Left ventricle myocardium superior (tissue), 1 donor: ENCODE measurements at regions not wholly inside any gene's neighbourhood (a gene's known extent, or its start where the extent isn't known, plus 50 kb on each side); places are given as distances from the start of the nearest gene placed in this dataset.
A peak's percentile ranks its signal among the peaks of the same experiment; 100 is the strongest.

Experiments used
- ATAC-seq: fragments of 200-7000 bp; cut with Tn5 transposase; one replicate; pipeline ENCODE4 v1.9.1; 2020; ENCODE audit warnings: mild to moderate bottlenecking, moderate library complexity
- DNase-seq: peaks from one replicate; pipeline ENCODE4 v3.0.0-alpha.2; 2020
- intact Hi-C: fragments of 100-400 bp; cut with micrococcal nuclease; formaldehyde crosslinking; loops from one replicate; pipeline ENCODE4 v1.11.0; 2022
- donor health status: DM: no; HTN: yes; CAD: no; lungs with severe emphysema.

GRCh38 chr16:72542102-72542501 lies 370.1 kb upstream of the PMFBP1 start:
- DNase-seq, result no peak
- ATAC-seq, result no peak
- intact Hi-C loops, result no loop called here

GRCh38 chr16:72537664-72538063 lies 365.7 kb upstream of the PMFBP1 start:
- ATAC-seq, result no peak
- DNase-seq, result no peak
- intact Hi-C loops, result no loop called here

GRCh38 chr16:72536723-72537435 lies 364.9 kb upstream of the PMFBP1 start:
- no peak for ATAC-seq
- intact Hi-C loops, result no loop called here
- no peak for DNase-seq

GRCh38 chr16:72532906-72533410 lies 361.0 kb upstream of the PMFBP1 start:
- ATAC-seq (no peak), DNase-seq (no peak)
- intact Hi-C loops, result no loop called here

GRCh38 chr16:72530434-72530833 lies 358.5 kb upstream of the PMFBP1 start:
- no peak for DNase-seq
- intact Hi-C loops, result no loop called here
- ATAC-seq, result no peak

- intact Hi-C loops, result no loop called here
- no peak for ATAC-seq
These were observed 351.1 kb upstream of the PMFBP1 start for GRCh38 chr16:72523087-72523486.

GRCh38 chr16:72517154-72517553 lies 345.2 kb upstream of the PMFBP1 start:
- ATAC-seq (no peak), DNase-seq (no peak)
- intact Hi-C loops, result no loop called here

More at GRCh38 chr16:72523087-72523486, 351.1 kb upstream of the PMFBP1 start:
- no peak for DNase-seq

GRCh38 chr16:72511171-72511570 lies 339.2 kb upstream of the PMFBP1 start:
- no peak for ATAC-seq

GRCh38 chr16:72508191-72508590 lies 336.2 kb upstream of the PMFBP1 start:
- intact Hi-C loops, result loop anchor here (10.0 kb wide), 1 partner anchor 687 kb away; no protein-coding TSS in a partner anchor
- DNase-seq (no peak), ATAC-seq (no peak)

More at GRCh38 chr16:72511171-72511570, 339.2 kb upstream of the PMFBP1 start:
- no peak for DNase-seq
- intact Hi-C loops, result no loop called here

- no peak for ATAC-seq
- no peak for DNase-seq
- intact Hi-C loops, result loop anchor here (10.0 kb wide), 1 partner anchor 692 kb away; no protein-coding TSS in a partner anchor
These were observed 330.6 kb upstream of the PMFBP1 start for GRCh38 chr16:72502594-72503005.

GRCh38 chr16:72501739-72502593 lies 330.0 kb upstream of the PMFBP1 start:
- ATAC-seq, result peak; percentile 62
- intact Hi-C loops, result loop anchor here (10.0 kb wide), 1 partner anchor 693 kb away; no protein-coding TSS in a partner anchor
- DNase-seq, result peak; percentile 49

GRCh38 chr16:72500545-72500944 lies 328.6 kb upstream of the PMFBP1 start:
- no peak for DNase-seq
- intact Hi-C loops, result loop anchor here (10.0 kb wide), 1 partner anchor 694 kb away; no protein-coding TSS in a partner anchor
- no peak for ATAC-seq

GRCh38 chr16:72493716-72494415 lies 321.9 kb upstream of the PMFBP1 start:
- ATAC-seq (no peak), DNase-seq (no peak)
- intact Hi-C loops, result no loop called here

- no peak for DNase-seq
- intact Hi-C loops, result no loop called here
- ATAC-seq, result no peak
These were observed 315.3 kb upstream of the PMFBP1 start for GRCh38 chr16:72487283-72487682.

- intact Hi-C loops, result no loop called here
- DNase-seq, result no peak
- ATAC-seq, result no peak
These were observed 310.7 kb upstream of the PMFBP1 start for GRCh38 chr16:72482695-72483094.

- intact Hi-C loops, result no loop called here
- ATAC-seq (no peak), DNase-seq (no peak)
These were observed 309.5 kb upstream of the PMFBP1 start for GRCh38 chr16:72481419-72481818.

- ATAC-seq (no peak), DNase-seq (no peak)
- intact Hi-C loops, result no loop called here
These were observed 309.0 kb upstream of the PMFBP1 start for GRCh38 chr16:72480911-72481310.

GRCh38 chr16:72475688-72476087 lies 303.7 kb upstream of the PMFBP1 start:
- ATAC-seq (no peak), DNase-seq (no peak)
- intact Hi-C loops, result no loop called here

- intact Hi-C loops, result no loop called here
- DNase-seq (no peak), ATAC-seq (no peak)
These were observed 302.7 kb upstream of the PMFBP1 start for GRCh38 chr16:72474501-72475123.
